ENCODE measurements at regions not wholly inside any gene's neighbourhood (a gene's known extent, or its start where the extent isn't known, plus 50 kb on each side); places are given as distances from the start of the nearest gene placed in this dataset.

GRCh38 chr20:56964901-56965300 is 301.5 kb downstream of the BMP7 start:
- no peak for DNase-seq (ENCODE audit: low spot score in 2 of 2)
- no peaks in the 10 kb centered on the region for H3K36me3 Mint-ChIP-seq
- no peak for ATAC-seq
- no peaks in the 10 kb centered on the region for H3K9me3 Mint-ChIP-seq
- H3K27ac Mint-ChIP-seq = no peak overlapping the region

- no peaks in the 10 kb centered on the region for H3K36me3 Mint-ChIP-seq
- DNase-seq (ENCODE audit: low spot score in 2 of 2) (no peak), ATAC-seq (no peak)
- no peak overlapping the region for H3K27ac Mint-ChIP-seq
- H3K9me3 Mint-ChIP-seq = no peaks in the 10 kb centered on the region
These were observed 298.5 kb downstream of the BMP7 start for GRCh38 chr20:56967916-56968315.

GRCh38 chr20:56968376-56969048 is 297.9 kb downstream of the BMP7 start:
- DNase-seq (ENCODE audit: low spot score in 2 of 2) (no peak), ATAC-seq (no peak)
- H3K36me3 Mint-ChIP-seq = no peaks in the 10 kb centered on the region
- H3K9me3 Mint-ChIP-seq = no peaks in the 10 kb centered on the region
- no peak overlapping the region for H3K27ac Mint-ChIP-seq

- H3K36me3 Mint-ChIP-seq = no peaks in the 10 kb centered on the region
- no peaks in the 10 kb centered on the region for H3K9me3 Mint-ChIP-seq
- no peak overlapping the region for H3K27ac Mint-ChIP-seq
- DNase-seq (ENCODE audit: low spot score in 2 of 2) (peak in 1 of 2 donors; percentile 35), ATAC-seq (no peak)
These were observed 291.8 kb downstream of the BMP7 start for GRCh38 chr20:56974499-56975250.

- ATAC-seq = no peak
- no peak overlapping the region for H3K27ac Mint-ChIP-seq
- no peaks in the 10 kb centered on the region for H3K9me3 Mint-ChIP-seq
- no peaks in the 10 kb centered on the region for H3K36me3 Mint-ChIP-seq
- no peak for DNase-seq (ENCODE audit: low spot score in 2 of 2)
These were observed 290.6 kb downstream of the BMP7 start for GRCh38 chr20:56975838-56976237.

- no peaks in the 10 kb centered on the region for H3K9me3 Mint-ChIP-seq
- H3K36me3 Mint-ChIP-seq = no peaks in the 10 kb centered on the region
- no peak overlapping the region for H3K27ac Mint-ChIP-seq
- DNase-seq (ENCODE audit: low spot score in 2 of 2) = no peak
- ATAC-seq = no peak
These were observed 290.1 kb downstream of the BMP7 start for GRCh38 chr20:56976336-56976735.

- H3K36me3 Mint-ChIP-seq = no peaks in the 10 kb centered on the region
- DNase-seq (ENCODE audit: low spot score in 2 of 2) (no peak), ATAC-seq (no peak)
- H3K9me3 Mint-ChIP-seq = no peaks in the 10 kb centered on the region
- H3K27ac Mint-ChIP-seq = no peak overlapping the region
These were observed 288.0 kb downstream of the BMP7 start for GRCh38 chr20:56978475-56978874.

GRCh38 chr20:56979125-56979524 is 287.3 kb downstream of the BMP7 start:
- Mint-ChIP-seq H3K27ac (no peak overlapping the region), H3K36me3 (peaks cover 0 to 3% of the 10 kb centered on the region in 2 donors), H3K9me3 (peaks cover 0 to 2% of the 10 kb centered on the region in 2 donors)
- no peak for ATAC-seq
- DNase-seq (ENCODE audit: low spot score in 2 of 2) = no peak

GRCh38 chr20:56981301-56981700 is 285.1 kb downstream of the BMP7 start:
- peaks cover 0 to 7% of the 10 kb centered on the region in 2 donors for H3K9me3 Mint-ChIP-seq
- DNase-seq (ENCODE audit: low spot score in 2 of 2) (no peak), ATAC-seq (no peak)
- peaks cover 0 to 11% of the 10 kb centered on the region in 2 donors for H3K36me3 Mint-ChIP-seq
- no peak overlapping the region for H3K27ac Mint-ChIP-seq

- DNase-seq (ENCODE audit: low spot score in 2 of 2) (no peak), ATAC-seq (no peak)
- Mint-ChIP-seq H3K36me3 (peaks cover 0 to 11% of the 10 kb centered on the region in 2 donors), H3K27ac (no peak overlapping the region), H3K9me3 (peaks cover 0 to 7% of the 10 kb centered on the region in 2 donors)
These were observed 282.6 kb downstream of the BMP7 start for GRCh38 chr20:56983813-56984212.

- H3K9me3 Mint-ChIP-seq = peaks cover 0 to 7% of the 10 kb centered on the region in 2 donors
These were observed 281.3 kb downstream of the BMP7 start for GRCh38 chr20:56985066-56985685.

GRCh38 chr20:56986476-56986875 is 280.0 kb downstream of the BMP7 start:
- Mint-ChIP-seq H3K9me3 (peaks cover 0 to 7% of the 10 kb centered on the region in 2 donors), H3K36me3 (peaks cover 0 to 11% of the 10 kb centered on the region in 2 donors), H3K27ac (no peak overlapping the region)
- no peak for ATAC-seq
- DNase-seq (ENCODE audit: low spot score in 2 of 2) = no peak

More at GRCh38 chr20:56985066-56985685, 281.3 kb downstream of the BMP7 start:
- H3K27ac Mint-ChIP-seq = no peak overlapping the region
- peak in 1 of 2 donors; percentile 24 for ATAC-seq
- no peak for DNase-seq (ENCODE audit: low spot score in 2 of 2)
- peaks cover 0 to 11% of the 10 kb centered on the region in 2 donors for H3K36me3 Mint-ChIP-seq

- peaks cover 0 to 7% of the 10 kb centered on the region in 2 donors for H3K9me3 Mint-ChIP-seq
- no peak for ATAC-seq
- peaks cover 0 to 11% of the 10 kb centered on the region in 2 donors for H3K36me3 Mint-ChIP-seq
- DNase-seq (ENCODE audit: low spot score in 2 of 2) = no peak
- no peak overlapping the region for H3K27ac Mint-ChIP-seq
These were observed 279.3 kb downstream of the BMP7 start for GRCh38 chr20:56986931-56987720.

GRCh38 chr20:56987986-56988385 is 278.5 kb downstream of the BMP7 start:
- no peak for DNase-seq (ENCODE audit: low spot score in 2 of 2)
- no peak overlapping the region for H3K27ac Mint-ChIP-seq
- ATAC-seq = no peak
- peaks cover 0 to 11% of the 10 kb centered on the region in 2 donors for H3K36me3 Mint-ChIP-seq
- peaks cover 0 to 7% of the 10 kb centered on the region in 2 donors for H3K9me3 Mint-ChIP-seq

GRCh38 chr20:56988446-56988845 is 278.0 kb downstream of the BMP7 start:
- Mint-ChIP-seq H3K27ac (no peak overlapping the region), H3K9me3 (peaks cover 0 to 7% of the 10 kb centered on the region in 2 donors), H3K36me3 (peaks cover 0 to 11% of the 10 kb centered on the region in 2 donors)
- no peak for DNase-seq (ENCODE audit: low spot score in 2 of 2)
- no peak for ATAC-seq

GRCh38 chr20:56989516-56989915 is 276.9 kb downstream of the BMP7 start:
- DNase-seq (ENCODE audit: low spot score in 2 of 2) (no peak), ATAC-seq (peak in 1 of 2 donors; percentile 32)
- H3K9me3 Mint-ChIP-seq = peaks cover 0 to under 1% of the 10 kb centered on the region in 2 donors
- H3K27ac Mint-ChIP-seq = no peak overlapping the region
- H3K36me3 Mint-ChIP-seq = peaks cover 0 to 5% of the 10 kb centered on the region in 2 donors
